WI38 (cell line): ENCODE measurements at regions not wholly inside any gene's neighbourhood (a gene's known extent, or its start where the extent isn't known, plus 50 kb on each side); places are given as distances from the start of the nearest gene placed in this dataset.
A peak's percentile ranks its signal among the peaks of the same experiment; 100 is the strongest.
"Not testable (repeated sequence)": the region's sequence is repeated elsewhere in the genome, so short reads cannot be mapped to it uniquely, and the experiment has no call there.

Experiments used
- H3K4me3 ChIP-seq: 2 replicates; pipeline ENCODE4 v1.5.1; 2011; ENCODE audit warnings: low read depth, mild to moderate bottlenecking, control low read depth, low read length
- TF ChIP-seq, protein P1 (sequence below): IDR thresholded peaks from 2 replicates; pipeline ENCODE4 v1.5.1; 2012; ENCODE audit warnings: low read depth, mild to moderate bottlenecking, control low read depth, low read length

GRCh38 chr7:157477550-157478212 lies 140.9 kb downstream of the DNAJB6 start:
- peak overlapping the region; percentile 17 for H3K4me3 ChIP-seq
- TF ChIP-seq, protein P1, sequence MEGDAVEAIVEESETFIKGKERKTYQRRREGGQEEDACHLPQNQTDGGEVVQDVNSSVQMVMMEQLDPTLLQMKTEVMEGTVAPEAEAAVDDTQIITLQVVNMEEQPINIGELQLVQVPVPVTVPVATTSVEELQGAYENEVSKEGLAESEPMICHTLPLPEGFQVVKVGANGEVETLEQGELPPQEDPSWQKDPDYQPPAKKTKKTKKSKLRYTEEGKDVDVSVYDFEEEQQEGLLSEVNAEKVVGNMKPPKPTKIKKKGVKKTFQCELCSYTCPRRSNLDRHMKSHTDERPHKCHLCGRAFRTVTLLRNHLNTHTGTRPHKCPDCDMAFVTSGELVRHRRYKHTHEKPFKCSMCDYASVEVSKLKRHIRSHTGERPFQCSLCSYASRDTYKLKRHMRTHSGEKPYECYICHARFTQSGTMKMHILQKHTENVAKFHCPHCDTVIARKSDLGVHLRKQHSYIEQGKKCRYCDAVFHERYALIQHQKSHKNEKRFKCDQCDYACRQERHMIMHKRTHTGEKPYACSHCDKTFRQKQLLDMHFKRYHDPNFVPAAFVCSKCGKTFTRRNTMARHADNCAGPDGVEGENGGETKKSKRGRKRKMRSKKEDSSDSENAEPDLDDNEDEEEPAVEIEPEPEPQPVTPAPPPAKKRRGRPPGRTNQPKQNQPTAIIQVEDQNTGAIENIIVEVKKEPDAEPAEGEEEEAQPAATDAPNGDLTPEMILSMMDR: no peak

DNA sequence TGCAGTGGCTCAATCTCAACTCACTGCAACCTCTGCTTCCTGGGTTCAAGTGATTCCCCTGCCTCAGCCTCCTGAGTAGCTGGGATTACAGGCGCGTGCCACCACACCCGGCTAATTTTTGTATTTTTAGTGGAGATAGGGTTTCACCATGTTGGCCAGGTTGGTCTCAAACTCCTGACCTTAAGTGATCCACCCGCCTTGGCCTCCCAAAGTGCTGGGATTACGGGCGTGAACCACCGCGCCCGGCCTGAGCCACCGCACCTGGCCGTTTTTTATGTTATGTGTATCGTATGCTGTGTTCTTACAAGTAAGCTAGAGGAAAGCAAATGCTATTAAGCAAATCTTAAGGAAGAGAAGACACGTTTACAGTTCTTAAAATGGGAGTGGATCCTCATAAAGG lies 141.8 kb downstream of the DNAJB6 start:
- H3K4me3 ChIP-seq: not testable (repeated sequence)

DNA sequence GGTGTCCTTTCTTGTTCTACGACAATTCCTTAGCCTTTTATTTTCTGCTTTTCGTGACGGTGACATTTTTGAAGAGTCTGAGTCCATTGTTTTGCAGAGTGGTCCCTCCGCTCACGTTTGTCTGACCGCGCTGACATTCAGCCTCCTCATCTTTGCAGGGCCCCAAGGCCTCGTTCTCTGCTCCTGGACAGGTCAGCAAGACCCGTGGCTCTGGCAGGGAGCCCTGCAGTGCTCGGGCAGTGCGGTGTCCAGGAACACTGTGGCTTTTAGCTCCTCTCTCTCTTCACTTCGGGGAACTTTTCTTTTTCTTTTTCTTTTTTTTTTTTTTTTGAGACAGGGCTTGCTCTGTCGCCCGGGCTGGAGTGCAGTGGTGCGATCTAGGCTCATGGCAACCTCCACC lies 142.5 kb downstream of the DNAJB6 start:
- no peak overlapping the region for H3K4me3 ChIP-seq
- TF ChIP-seq, protein P1: no peak

- TF ChIP-seq, protein P1: no peak
- H3K4me3 ChIP-seq: no peak overlapping the region
These were observed 143.7 kb downstream of the DNAJB6 start for GRCh38 chr7:157480371-157481050.

GRCh38 chr7:157481389-157481788 lies 144.6 kb downstream of the DNAJB6 start:
- no peak overlapping the region for H3K4me3 ChIP-seq
- TF ChIP-seq, protein P1: no peak

GRCh38 chr7:157482025-157482424 lies 145.2 kb downstream of the DNAJB6 start:
- TF ChIP-seq, protein P1: no peak
- H3K4me3 ChIP-seq: no peak overlapping the region

DNA sequence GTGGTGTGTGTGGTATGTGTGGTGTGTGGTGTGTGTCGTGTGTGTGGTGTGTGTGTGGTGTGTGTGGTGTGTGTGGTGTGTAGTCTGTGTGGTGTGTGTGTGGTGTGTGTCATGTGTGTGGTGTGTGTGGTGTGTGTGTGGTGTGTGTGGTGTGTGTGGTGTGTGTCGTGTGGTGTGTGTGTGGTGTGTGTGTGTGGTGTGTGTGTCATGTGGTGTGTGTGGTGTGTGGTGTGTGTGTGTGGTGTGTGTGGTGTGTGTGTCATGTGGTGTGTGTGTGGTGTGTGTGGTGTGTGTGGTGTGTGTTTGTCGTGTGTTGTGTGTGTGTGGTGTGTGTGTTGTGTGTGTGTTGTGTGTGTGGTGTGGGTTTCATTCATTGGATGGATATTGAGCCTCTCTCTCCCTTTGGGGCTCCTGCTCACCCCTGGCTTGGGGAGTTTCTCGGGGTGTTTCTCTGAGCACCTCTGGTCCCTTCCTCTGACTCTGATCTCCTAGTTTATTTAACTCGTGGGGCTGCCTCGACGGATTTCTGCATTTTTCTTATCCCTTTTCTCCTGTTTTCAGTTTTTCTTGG lies 145.8 kb downstream of the DNAJB6 start:
- TF ChIP-seq, protein P1: no peak
- no peak overlapping the region for H3K4me3 ChIP-seq

- no peak overlapping the region for H3K4me3 ChIP-seq
- TF ChIP-seq, protein P1: no peak
These were observed 146.7 kb downstream of the DNAJB6 start for GRCh38 chr7:157483515-157483914.
